Esophagus squamous epithelium (tissue), 4 donors: ENCODE measurements at regions not wholly inside any gene's neighbourhood (a gene's known extent, or its start where the extent isn't known, plus 50 kb on each side); places are given as distances from the start of the nearest gene placed in this dataset.

Source experiments
- CTCF ChIP-seq, 6 experiments: fragments of 450-650 bp in 4 of 6; fragments of 200-600 bp in 2 of 6; sonication (generic) in 2 of 6; IDR thresholded peaks; one replicate each; pipeline ENCODE4 v1.5.1; 2016 to 2019; ENCODE audit warnings: antibody characterized with exemption in 6 of 6, mild to moderate bottlenecking in 4 of 6, moderate library complexity in 4 of 6
- POLR2A ChIP-seq, 4 donors: fragments of 450-650 bp; IDR thresholded peaks; one replicate each; pipeline ENCODE4 v1.6.1; 2017; ENCODE audit warnings: antibody characterized with exemption in 4 of 4, mild to moderate bottlenecking in 4 of 4, moderate library complexity in 3 of 4

GRCh38 chr11:37171451-37171850, 573.4 kb upstream of the RAG2 start:
- TF ChIP-seq CTCF (IDR thresholded peaks at IDR 0.05) (no peak), POLR2A (IDR thresholded peaks at IDR 0.05) (no peak)
